A204.1 (cell line): ENCODE measurements at regions not wholly inside any gene's neighbourhood (a gene's known extent, or its start where the extent isn't known, plus 50 kb on each side); places are given as distances from the start of the nearest gene placed in this dataset.

Experiments used
- FAIRE-seq: peaks from 2 replicates; lab custom pipeline; 2012; peaks lifted over from hg19 to GRCh38; lab: Jason Lieb, UNC

DNA sequence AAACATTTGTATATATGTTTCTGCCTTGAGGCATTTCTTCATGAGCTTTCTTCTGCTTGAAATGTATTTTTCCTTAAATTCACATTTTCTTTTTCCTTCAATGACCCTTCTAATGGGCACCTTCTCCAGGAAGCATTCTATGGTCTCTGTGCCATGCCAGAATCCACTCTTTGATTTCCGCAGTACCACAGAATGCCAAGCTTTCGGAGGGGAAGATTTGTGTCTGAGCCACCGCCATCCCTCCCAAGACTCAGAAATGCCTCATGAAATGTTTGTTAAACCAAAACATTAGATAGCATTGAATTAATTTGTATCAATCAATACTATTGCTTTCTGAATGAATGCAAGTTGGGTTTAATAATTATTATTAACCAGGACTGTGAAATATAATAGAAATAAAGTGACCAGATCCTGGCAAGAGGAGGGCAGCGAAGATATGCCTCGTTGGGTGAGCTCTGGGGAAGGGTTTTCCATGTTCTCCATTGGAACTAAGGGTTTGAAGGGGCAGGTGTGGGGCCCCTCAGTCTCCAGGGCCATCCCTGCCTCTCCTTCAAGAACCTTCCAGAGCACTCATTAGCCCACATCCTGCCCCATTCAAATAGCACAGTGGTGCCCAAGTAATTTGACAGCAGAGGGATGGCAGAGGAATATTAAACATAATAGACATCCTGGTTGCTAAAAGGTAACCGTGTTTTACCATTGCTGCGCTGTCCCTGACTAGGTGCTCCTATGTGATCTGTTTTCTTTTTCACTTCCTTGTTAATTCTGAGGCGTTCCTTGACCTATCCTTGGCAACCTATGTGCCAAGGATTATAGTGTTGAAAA lies 189.6 kb downstream of the MYCN start:
- FAIRE-seq: no peak

DNA sequence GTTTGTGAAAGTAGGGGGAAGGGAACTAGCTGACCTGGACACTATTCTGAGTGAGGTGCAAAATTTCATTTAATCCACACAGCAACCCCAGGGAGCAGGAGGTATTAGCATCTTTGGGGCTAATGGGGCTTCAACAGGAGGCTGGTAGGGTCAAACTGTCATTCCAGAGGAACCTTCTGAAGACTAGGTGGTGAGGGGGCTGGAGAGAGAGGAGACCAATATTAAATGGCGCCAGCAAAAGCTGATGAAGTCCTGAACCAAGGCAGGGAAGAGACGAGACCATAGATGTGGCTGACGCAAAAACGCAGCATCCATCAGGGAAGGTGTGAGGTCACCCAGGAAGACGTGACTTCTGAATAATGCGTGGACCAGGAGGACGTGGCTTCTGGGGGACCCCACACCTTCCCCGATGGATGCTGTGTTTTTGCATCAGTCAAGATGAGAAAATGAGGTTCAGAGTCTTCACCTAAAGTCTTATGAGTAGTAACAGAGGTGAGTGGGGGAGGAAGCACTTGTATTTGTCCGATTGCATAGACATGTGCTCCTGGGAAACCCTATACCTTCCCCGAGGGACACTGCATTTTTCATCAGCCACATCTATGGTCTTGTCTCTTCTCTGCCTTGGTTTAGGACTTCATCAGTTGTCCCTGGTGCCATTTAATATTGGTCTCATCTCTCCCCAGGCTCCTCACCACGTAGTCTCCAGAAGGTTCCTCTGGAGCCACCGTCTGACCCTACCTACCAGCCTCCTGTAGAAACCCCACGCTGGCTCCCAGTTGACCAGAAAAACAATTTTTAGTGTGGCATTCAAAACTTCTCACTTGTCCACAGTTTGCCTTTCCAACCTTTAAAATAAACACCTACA lies 188.6 kb downstream of the MYCN start:
- no peak for FAIRE-seq

DNA sequence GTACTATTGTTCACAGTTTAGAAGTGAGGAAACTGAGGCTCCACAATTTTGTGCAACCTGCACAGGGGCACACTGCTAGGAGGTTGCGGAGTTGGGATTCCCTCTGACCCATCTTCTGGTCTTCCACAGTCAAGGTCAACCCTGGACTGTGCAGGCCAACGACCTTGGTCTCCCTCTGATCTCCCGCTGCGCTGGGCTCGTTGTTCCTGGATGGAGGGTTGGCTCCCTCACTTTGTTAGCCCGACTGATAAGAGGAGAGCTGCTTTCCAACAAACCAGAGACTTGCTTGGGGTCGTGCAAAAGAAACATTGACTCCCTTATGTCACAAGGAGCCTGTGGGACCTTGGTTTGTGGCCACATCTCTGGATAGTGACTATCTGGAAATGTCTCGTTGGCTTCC lies 187.6 kb downstream of the MYCN start:
- FAIRE-seq: no peak

DNA sequence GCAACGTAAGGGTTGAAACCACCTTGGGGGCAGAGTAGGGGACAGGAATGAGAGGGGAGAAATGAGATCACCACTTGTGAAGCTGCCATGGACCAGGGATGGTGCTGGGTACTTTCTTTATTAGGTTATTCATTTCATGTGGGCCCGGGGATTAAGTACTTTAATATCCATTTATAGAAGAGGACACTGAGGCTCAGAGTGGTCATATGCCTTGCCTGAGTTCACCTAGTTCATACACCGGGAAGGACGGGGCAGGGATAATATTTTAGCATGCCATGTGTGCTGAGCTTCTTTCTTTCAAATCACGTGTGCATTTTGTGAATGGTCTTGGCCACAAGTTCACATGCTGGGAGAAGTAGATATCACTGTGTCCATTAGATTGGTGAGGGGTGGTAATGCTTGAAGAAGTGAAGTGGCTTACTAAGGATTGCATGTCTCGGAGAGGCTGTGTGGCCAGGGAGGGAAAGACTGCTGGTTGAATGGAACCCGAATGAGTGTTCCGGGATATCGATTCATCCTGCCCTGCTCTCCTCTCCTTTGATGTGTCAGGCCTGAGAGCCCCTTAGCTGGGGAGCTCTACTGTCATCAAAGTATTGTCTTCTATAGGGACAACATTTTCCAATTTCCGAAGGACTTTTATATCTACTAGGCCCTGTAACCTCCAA lies 187.1 kb downstream of the MYCN start:
- no peak for FAIRE-seq

DNA sequence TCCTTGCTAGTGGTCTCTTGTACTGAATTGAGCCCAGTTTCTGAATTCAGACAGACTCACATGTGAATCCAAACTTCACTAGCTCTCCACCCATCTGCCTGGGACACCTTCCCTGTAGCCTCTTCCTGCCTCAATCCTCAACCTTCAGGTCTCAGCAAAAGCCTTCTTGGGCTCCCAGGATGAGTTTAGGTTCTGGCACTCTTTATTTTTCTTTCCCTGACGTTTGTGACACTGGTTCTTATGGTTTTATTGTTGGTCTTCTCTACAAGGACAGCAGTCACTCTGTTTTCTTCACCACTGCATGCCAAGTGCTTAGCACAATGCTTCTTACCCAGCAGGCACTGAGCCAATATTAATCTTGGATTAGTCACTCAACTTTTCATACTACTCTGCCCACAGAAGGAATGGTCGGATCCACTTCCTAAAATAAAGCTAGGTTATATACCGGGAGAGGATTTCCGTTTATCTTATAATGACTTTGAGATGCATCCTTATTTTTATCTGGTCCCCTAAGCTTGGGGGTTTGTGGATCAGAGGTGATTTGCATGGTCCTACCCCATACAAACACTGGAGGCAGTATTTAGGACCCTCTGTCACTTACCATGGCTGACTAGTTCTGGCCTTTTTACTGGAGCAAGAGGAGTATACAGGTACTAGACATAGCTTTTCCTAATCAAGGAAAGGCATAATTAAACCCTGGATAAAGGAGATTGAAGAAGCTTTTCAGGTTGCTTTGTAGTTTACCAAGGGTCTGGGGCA lies 186.3 kb downstream of the MYCN start:
- no peak for FAIRE-seq

DNA sequence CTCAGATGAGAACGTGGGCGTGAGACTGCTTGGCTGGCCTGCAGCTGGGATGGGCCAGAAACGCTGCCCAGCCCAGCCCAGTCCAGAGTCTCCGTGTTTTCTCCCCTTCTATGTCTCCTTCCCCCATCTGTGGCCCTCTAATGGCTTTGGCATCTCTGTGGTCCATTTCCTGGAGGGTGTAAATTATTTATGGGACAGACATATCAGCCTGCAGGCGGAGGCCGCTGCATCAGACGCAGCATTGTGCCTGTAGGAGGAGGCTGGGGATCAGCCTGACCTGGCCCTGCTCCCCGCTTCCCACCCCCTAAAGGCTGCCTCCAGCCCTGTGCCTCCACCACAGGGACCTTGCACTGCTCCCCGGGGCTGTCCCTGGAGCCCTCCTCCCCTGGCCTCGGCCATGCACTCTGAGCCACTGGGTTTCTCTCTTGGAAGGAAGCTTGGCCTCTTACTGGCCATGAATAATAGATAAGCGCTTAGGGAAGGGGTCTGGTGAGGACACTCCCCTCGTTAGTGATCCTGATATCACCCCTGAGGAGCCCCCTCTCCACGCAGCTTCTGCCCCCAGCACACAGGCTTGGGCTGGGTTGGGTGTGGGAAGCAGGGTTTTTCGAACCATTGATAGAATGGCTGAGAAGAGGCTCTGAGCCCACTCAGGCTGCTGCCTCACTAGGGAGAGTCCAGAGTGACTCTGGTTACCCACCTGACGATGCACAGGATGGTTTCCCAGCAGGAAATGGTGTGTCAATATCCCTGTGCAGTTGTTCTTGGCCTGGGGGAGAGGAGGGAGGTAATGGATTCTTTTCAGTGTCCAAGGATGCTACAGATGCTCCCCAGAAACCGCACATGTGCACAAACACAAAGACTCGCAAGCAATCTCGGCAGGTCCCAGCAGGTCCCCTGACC lies 185.5 kb downstream of the MYCN start:
- no peak for FAIRE-seq

DNA sequence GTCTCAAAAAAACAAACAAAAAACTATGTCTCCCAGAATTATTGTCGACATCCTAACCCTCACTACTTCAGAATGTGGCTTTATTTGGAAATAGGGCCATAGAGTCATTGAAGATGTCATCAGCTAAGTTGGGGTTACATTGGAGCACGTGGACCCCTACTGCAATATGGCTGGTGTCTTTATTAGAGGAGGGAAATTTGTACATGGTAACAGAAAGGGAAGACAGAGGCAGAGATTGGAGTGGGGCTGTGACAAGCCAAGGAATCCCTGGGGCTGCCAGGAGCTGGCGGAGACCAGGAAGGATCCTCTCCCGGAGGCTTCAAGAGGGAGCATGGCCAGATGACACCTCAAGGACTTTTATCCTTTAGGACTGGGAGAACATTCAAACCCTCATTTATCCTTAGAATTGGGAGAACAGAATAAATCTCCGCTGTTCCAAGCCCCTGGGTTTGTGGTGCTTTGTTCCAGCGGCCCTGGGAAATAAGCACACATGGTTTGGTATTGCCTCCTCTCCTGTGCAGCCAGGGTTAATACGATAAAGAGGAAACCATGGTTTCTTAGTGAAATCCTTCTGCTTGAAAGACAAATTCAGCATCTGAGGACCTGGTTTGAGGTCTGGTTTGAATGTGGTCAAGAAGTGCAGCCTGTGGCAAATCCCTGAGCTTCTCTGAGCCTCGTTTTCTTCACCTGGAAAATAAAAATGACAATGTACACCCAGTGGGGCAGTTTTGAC lies 184.7 kb downstream of the MYCN start:
- no peak for FAIRE-seq

DNA sequence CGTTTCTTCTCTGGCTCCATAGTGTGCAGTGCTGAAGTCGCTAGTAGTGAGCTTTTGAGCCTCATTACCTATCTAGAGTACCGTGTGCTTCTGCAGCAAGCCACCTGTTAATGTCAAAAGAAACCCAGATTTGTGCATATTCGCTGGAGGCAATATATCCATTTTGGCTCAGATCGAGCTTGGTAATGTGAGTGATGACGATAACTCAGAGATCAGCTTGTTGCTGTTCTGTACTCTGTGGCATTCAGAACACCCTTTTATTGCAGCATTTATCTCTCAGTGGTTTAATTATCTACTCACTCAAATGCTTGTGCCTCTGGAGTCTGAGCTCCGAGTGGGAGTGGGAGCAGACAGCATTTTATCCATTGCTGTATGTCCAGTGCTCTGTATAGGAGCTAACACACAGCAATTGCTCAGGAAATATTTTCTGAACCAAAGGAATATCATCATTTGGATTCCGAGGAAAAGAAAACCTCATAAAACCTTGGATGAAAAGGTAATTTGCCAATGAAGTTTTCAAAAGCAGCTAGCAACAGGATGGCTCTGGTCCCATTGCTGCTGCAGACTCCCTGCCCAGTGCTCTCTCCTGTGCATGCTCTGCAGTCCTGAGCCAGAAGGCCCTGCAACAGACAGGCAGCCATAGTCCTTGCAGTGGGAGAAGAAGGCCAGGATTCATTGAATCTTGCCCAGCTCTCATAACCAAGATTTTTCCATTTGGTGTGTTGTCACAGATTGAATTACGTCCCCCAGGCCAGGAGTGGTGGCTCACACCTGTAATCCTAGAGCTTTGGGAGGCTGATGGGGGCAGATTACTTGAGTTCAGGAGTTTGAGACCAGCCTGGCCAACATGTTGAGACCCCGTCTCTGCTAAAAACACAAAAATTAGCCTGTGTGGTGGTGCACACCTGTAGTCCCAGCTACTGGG lies 183.8 kb downstream of the MYCN start:
- no peak for FAIRE-seq

DNA sequence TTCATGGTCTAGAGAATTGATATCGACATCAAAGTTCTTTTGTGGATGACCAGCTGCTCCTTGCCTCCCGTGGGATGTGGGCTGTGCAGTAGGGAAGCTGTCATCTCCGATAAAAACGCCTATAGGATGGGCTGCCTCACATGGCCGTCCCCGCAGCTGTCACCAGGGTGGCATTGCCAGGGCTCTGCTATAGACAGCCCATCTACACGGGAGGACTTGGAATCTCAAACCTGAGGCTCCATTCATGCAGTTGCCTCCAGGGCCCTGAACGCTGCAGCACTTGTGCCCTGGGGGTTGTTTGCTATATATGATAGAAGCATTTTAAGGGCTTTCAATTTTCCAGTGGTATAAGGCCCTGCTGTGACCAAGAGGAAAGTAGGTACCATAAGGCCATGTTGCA lies 183.1 kb downstream of the MYCN start:
- no peak for FAIRE-seq

DNA sequence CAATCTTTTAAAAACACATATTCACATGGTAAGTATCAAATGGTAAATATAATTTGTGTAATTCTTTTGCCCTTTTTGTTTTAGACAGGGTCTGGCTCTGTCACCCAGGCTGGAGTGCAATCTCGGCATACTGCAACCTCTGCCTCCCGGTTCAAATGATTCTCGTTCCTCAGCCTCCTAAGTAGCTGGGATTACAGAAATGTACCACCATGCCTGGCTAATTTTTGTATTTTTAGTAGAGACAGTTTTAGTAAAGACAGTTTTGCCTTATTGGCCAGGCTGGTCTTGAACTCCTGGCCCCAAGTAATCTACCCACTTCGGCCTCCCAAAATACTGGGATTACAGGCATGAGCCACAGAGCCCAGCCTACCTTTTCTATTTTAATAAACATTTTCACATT lies 182.2 kb downstream of the MYCN start:
- FAIRE-seq: no peak

DNA sequence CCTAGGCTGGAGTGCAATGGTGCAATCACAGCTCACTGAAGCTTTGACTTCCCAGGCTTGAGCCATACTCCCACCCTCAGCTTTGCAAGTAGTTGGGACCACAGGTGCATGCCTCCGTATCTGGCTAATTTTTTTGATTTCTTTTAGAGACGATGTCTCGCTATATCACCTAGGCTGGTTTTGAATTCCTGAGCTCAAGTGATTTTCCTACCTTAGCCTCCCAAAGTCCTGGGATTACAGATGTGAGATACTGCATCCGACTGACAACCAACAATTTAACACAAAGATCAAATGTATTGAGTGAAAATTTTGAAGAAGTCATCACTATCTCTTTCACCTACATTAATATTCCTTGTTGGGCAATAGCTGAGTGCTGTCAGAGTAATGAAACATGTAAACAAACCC lies 181.6 kb downstream of the MYCN start:
- no peak for FAIRE-seq

DNA sequence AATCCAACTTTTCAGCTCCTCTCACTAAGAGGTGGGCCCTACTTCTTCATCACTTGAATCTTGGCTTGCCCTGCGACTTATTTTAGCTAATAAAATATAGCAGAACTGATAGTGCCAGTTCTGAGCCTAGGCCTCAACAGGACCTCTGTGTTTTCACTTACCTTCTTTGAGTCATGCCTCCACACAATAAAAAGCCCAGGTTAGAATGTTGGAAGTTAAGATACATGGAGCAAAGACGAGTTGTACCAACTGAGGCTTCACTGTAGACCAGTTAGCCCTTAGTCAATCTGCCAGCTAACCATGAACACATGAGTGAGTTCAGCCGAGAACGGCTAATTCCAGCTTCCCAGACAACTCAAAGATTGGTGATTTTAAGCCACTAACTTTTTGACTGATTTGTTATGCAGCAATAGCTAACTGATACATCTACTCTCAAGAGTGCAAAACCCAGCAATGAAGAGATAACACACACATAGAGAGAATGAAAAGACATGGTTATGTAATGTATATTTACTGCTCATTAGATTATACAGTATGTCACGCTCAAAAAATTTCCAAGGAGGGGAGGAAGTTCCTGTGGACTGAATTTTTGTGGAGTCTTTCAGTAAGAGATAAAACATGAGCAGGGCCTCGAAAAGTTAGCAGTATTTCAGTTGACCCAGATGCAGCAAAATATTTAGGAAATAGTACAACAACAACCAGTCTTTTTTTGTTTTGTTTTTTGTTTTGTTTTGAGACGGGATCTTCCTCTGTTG lies 181.1 kb downstream of the MYCN start:
- no peak for FAIRE-seq

DNA sequence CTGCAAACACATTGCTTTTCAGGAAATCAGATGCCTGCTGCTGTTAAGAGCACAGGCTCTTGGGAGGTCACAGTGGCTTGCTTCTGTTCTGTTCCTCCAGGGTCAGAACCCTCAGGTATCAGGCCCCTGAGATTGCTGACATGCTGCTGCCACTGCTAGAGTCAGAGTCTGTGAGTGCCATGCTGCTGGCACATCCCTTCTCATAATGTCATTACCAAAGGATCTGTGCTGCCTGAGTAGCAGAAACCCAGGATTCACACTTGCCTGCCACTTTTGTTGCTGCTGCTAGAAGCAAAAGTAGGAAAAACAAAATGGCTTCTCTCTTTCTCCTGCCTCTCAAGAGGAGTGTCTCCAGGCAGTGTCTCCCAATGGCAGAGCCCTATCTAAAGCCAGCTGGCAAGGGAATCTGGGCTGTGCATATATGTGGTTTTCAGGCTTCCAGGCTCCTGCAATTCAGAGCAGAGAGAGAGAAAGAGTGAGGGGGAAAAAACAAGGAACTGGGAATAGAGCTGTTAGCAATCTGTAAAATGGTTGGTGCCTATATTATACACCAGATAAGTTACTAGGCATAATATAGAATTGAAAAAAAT lies 180.3 kb downstream of the MYCN start:
- no peak for FAIRE-seq

DNA sequence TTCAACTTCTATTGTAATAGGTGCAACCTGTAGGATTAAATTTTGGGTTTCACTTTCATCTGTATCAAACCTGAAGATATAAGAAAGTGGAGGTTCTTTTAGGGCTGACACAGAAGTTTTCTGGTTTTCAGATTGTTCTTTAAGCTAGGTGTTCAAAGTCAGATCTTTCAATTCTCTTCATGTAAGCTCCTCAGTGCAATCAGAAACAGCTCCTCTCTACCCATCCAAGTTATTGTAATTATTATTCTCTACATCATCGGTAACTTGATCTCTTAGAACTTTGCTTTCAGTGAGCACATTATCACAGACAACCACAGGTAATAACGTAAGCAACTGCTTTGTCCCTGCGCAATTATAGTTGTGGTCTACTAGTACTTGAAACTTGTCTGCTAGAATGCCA lies 179.4 kb downstream of the MYCN start:
- FAIRE-seq: no peak

DNA sequence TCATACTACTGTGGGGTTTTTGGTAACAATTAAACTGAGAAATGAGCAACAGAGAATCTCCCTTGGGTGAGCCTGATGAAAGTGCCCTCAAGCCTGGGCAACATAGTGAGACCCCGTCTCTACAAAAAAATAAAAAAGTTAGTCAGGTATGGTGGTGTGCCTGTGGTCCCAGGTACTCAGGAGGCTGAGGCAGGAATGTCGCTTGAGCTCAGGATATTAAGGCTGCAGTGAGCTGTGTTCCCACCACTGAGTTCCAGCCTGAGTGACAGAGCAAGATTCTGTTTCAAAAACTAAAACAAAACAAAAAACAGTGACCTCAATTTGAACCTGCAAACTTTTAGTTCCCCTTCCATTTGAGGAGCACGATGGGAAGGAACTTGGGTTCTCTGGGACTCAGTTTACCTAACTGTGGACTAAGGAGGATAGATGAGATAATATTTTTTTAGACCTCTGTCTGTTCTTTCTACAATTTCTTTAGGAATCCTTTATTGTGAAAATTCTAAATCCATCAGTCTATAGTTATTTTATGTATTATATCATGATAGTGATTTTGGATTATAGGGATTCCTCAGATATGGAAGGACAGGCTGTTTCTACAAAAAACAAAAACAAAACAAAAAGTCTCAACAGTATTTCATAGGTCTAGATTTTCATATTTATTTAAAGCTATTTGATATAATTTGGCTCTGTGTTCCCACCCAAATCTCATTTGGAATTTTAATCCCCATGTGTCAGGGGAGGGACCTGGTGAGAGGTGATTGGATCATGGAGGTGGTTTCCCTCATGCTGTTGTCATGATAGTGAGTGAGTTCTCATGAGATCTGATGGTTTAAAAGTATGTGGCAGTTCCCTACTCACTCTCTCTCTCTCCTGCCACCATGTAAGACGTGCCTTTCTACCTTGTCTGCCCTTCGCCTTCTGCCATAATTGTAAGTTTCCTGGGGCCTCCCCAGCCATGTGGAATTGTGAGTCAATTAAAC lies 178.6 kb downstream of the MYCN start:
- FAIRE-seq: no peak

DNA sequence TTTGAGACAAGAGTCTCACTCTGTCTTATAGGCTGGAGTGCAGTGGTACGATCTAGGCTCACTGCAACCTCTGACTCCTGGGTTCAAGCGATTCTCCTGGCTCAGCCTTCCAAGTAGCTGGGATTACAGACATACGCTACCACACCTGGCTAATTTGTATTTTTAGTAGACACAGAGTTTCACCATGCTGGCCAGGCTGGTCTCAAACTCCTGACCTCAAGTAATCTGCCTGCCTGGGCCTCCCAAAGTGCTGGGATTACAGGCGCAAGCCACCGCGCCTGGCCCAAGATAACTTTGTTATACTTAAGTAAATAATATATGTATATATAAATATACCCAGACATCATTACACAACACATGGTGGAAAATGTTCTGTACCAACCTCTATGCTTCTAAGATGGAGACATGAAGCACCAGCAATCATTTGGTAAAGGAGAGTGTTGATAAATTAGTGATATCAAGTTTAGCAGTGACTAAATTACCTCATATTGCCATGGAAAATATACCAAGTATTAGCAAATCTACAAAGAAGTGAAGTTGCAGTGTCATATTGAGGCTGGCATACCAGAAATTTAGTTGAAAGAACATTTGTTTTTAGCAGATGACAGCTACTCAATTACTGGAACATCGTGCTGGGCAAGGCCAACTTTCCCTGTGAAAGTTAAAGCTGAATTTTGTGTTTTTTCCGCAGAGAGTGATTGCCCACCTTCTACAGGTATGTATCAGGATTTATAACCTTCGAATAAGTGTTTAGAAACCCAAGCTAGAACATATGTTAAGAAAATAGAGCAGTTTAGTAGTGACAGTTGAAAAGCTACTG lies 177.7 kb downstream of the MYCN start:
- no peak for FAIRE-seq
